Mesenchymal stem cell (in vitro differentiated cells and primary cell): ENCODE measurements at regions not wholly inside any gene's neighbourhood (a gene's known extent, or its start where the extent isn't known, plus 50 kb on each side); places are given as distances from the start of the nearest gene placed in this dataset.

Experiments used
- DNase-seq: peaks from one replicate; pipeline ENCODE4 v3.0.0-alpha.2; 2013
- H2AFZ ChIP-seq: one replicate; pipeline ENCODE4 v1.6.1; 2013; ENCODE audit warnings: low read depth, mild to moderate bottlenecking, control low read depth, inconsistent platforms, low read length, moderate library complexity
- H2AK5ac ChIP-seq: 2 replicates; pipeline ENCODE4 v1.6.1; 2013; ENCODE audit warnings: low read length, moderate library complexity, mild to moderate bottlenecking, inconsistent platforms; ENCODE audit not compliant: severe bottlenecking
- H2BK120ac ChIP-seq: one replicate; pipeline ENCODE4 v1.6.1; 2013; ENCODE audit warnings: low read depth, mild to moderate bottlenecking, inconsistent platforms, low read length, moderate library complexity
- H2BK12ac ChIP-seq, 2 experiments: one replicate each; pipeline ENCODE4 v1.6.1; 2013; ENCODE audit warnings: inconsistent platforms in 2 of 2, low read length in 2 of 2, mild to moderate bottlenecking in 2 of 2, moderate library complexity in 2 of 2, control low read depth in 1 of 2
- H2BK15ac ChIP-seq: one replicate; pipeline ENCODE4 v1.6.1; 2013; ENCODE audit warnings: mild to moderate bottlenecking, low read depth, inconsistent platforms; ENCODE audit not compliant: poor library complexity, severe bottlenecking
- H2BK5ac ChIP-seq: 2 replicates; pipeline ENCODE4 v1.6.1; 2013; ENCODE audit warnings: low read depth, mild to moderate bottlenecking, low read length, control low read depth, inconsistent platforms; ENCODE audit not compliant: poor library complexity, severe bottlenecking
- H3K14ac ChIP-seq, 2 experiments: one replicate each; pipeline ENCODE4 v1.6.1; 2013; ENCODE audit warnings: inconsistent platforms in 2 of 2, low read length in 2 of 2, control low read depth in 1 of 2, mild to moderate bottlenecking in 1 of 2, moderate library complexity in 1 of 2
- H3K18ac ChIP-seq, 2 experiments: one replicate each; pipeline ENCODE4 v1.6.1; 2013; ENCODE audit warnings: inconsistent platforms in 2 of 2, low read length in 2 of 2, control low read depth in 1 of 2, low read depth in 1 of 2, mild to moderate bottlenecking in 1 of 2
- H3K23ac ChIP-seq, 2 experiments: one replicate each; pipeline ENCODE4 v1.6.1; 2013; ENCODE audit warnings: inconsistent platforms in 2 of 2, low read length in 2 of 2, mild to moderate bottlenecking in 2 of 2, moderate library complexity in 2 of 2, control low read depth in 1 of 2
- H3K27ac ChIP-seq: 2 replicates; pipeline ENCODE4 v1.5.1; 2013; ENCODE audit warnings: mild to moderate bottlenecking, moderate library complexity, low read length, control low read depth, inconsistent platforms; ENCODE audit not compliant: poor library complexity, severe bottlenecking
- H3K27me3 ChIP-seq, 2 experiments: 2 replicates each; pipeline versions ENCODE4 v1.6.1 to v1.7.0; 2013; ENCODE audit warnings: low read length in 2 of 2, mild to moderate bottlenecking in 2 of 2, moderate library complexity in 2 of 2, control low read depth in 1 of 2, inconsistent platforms in 1 of 2; ENCODE audit not compliant: control insufficient read depth in 1 of 2, insufficient read depth in 1 of 2
- H3K36me3 ChIP-seq, 2 experiments: 2 replicates each; pipeline versions ENCODE4 v1.6.1 to v1.7.0; 2013; ENCODE audit warnings: low read length in 2 of 2, control low read depth in 1 of 2, inconsistent platforms in 1 of 2, low read depth in 1 of 2, mild to moderate bottlenecking in 1 of 2; ENCODE audit not compliant: insufficient read depth in 2 of 2, control insufficient read depth in 1 of 2
- H3K4ac ChIP-seq, 2 experiments: one replicate each; pipeline ENCODE4 v1.6.1; 2013; ENCODE audit warnings: inconsistent platforms in 2 of 2, low read length in 2 of 2, mild to moderate bottlenecking in 2 of 2, moderate library complexity in 2 of 2, control low read depth in 1 of 2, low read depth in 1 of 2
- H3K4me1 ChIP-seq: 2 replicates; pipeline ENCODE4 v1.6.1; 2013; ENCODE audit warnings: low read depth, low read length, control low read depth; ENCODE audit not compliant: control insufficient read depth, insufficient read depth
- H3K4me2 ChIP-seq: 2 replicates; pipeline ENCODE4 v1.6.1; 2013; ENCODE audit warnings: low read length, mild to moderate bottlenecking, inconsistent platforms; ENCODE audit not compliant: poor library complexity, severe bottlenecking
- H3K4me3 ChIP-seq, 2 experiments: 2 replicates each; pipeline versions ENCODE4 v1.5.1 to v1.7.0; 2013; ENCODE audit warnings: low read length in 2 of 2, mild to moderate bottlenecking in 2 of 2, control low read depth in 1 of 2, low read depth in 1 of 2; ENCODE audit not compliant: insufficient read depth in 1 of 2
- H3K79me1 ChIP-seq: replicated peaks from 2 replicates; pipeline ENCODE4 v1.6.1; 2013; ENCODE audit warnings: mild to moderate bottlenecking, control low read depth, low read length, inconsistent platforms; ENCODE audit not compliant: poor library complexity, severe bottlenecking
- H3K9ac ChIP-seq: 2 replicates; pipeline ENCODE4 v1.7.0; 2013; ENCODE audit warnings: mild to moderate bottlenecking, low read length, moderate library complexity
- H3K9me3 ChIP-seq: 2 replicates; pipeline ENCODE4 v1.7.0; 2013; ENCODE audit warnings: mild to moderate bottlenecking, low read length; ENCODE audit not compliant: control insufficient read depth
- H4K8ac ChIP-seq: one replicate; pipeline ENCODE4 v1.6.1; 2013; ENCODE audit warnings: inconsistent platforms, mild to moderate bottlenecking, low read length, moderate library complexity
- H4K91ac ChIP-seq: one replicate; pipeline ENCODE4 v1.6.1; 2013; ENCODE audit warnings: mild to moderate bottlenecking, low read length, inconsistent platforms
- WGBS: methylation state at CpG from one replicate; pipeline ENCODE4 v1.1.7; 2013; ENCODE audit warnings: mixed read lengths; 5-methylcytosine and 5-hydroxymethylcytosine counted together

- Histone ChIP-seq H3K27ac (no peak overlapping the region), H3K9me3 (no peaks in the 10 kb centered on the region), H3K23ac (no peak overlapping the region), H2BK120ac (no peak overlapping the region), H4K91ac (no peak overlapping the region), H3K14ac (no peak overlapping the region), H3K4me3 (no peak overlapping the region), H3K4me1 (no peaks in the 10 kb centered on the region), H2AK5ac (no peak overlapping the region), H2BK12ac (no peak overlapping the region), H2BK15ac (no peak overlapping the region), H3K27me3 (no peaks in the 10 kb centered on the region), H2AFZ (no peak overlapping the region), H3K36me3 (no peaks in the 10 kb centered on the region), H2BK5ac (no peak overlapping the region), H3K4ac (no peak overlapping the region), H3K4me2 (no peak overlapping the region), H3K79me1 (no peaks in the 10 kb centered on the region), H3K9ac (no peak overlapping the region), H4K8ac (no peak overlapping the region), H3K18ac (no peak overlapping the region)
- 65% methylated on average over 3 of the region's 3 CpGs for WGBS
- DNase-seq: peak; percentile 67
These were observed 105.6 kb upstream of the ZNF521 start for GRCh38 chr18:25457601-25458000.

- Histone ChIP-seq H3K27me3 (no peaks in the 10 kb centered on the region), H2BK12ac (peak overlapping the region in 1 of 2 experiments; percentile 19), H2AFZ (no peak overlapping the region), H3K79me1 (no peaks in the 10 kb centered on the region), H2BK15ac (no peak overlapping the region), H3K9ac (no peak overlapping the region), H2AK5ac (no peak overlapping the region), H3K4me1 (no peaks in the 10 kb centered on the region), H3K9me3 (no peaks in the 10 kb centered on the region), H3K18ac (no peak overlapping the region), H3K4me3 (no peak overlapping the region), H4K8ac (no peak overlapping the region), H3K36me3 (no peaks in the 10 kb centered on the region), H3K27ac (no peak overlapping the region), H3K23ac (no peak overlapping the region), H2BK120ac (no peak overlapping the region), H3K4me2 (no peak overlapping the region), H3K4ac (peak overlapping the region in 1 of 2 experiments; percentile 54), H2BK5ac (no peak overlapping the region), H3K14ac (peak overlapping the region in 1 of 2 experiments; percentile 55), H4K91ac (no peak overlapping the region)
- DNase-seq: no peak
- 89% methylated on average over 4 of the region's 4 CpGs for WGBS
These were observed 105.2 kb upstream of the ZNF521 start for GRCh38 chr18:25457126-25457525.

- Histone ChIP-seq H3K18ac (no peak overlapping the region), H3K79me1 (no peaks in the 10 kb centered on the region), H2BK15ac (no peak overlapping the region), H3K9ac (no peak overlapping the region), H2BK12ac (peak overlapping the region in 1 of 2 experiments; percentile 21), H3K14ac (no peak overlapping the region), H3K4me1 (no peaks in the 10 kb centered on the region), H4K8ac (no peak overlapping the region), H2AK5ac (no peak overlapping the region), H3K36me3 (no peaks in the 10 kb centered on the region), H4K91ac (no peak overlapping the region), H2BK5ac (no peak overlapping the region), H3K4me3 (no peak overlapping the region), H3K23ac (no peak overlapping the region), H3K9me3 (no peaks in the 10 kb centered on the region), H3K4ac (no peak overlapping the region), H3K27me3 (no peaks in the 10 kb centered on the region), H3K4me2 (no peak overlapping the region), H3K27ac (no peak overlapping the region), H2BK120ac (no peak overlapping the region), H2AFZ (no peak overlapping the region)
- whole genome bisulfite sequencing: 89% methylated on average over 15 of the region's 15 CpGs
- DNase-seq: no peak
These were observed 104.5 kb upstream of the ZNF521 start for GRCh38 chr18:25456334-25457010.

GRCh38 chr18:25455646-25456045 is 103.7 kb upstream of the ZNF521 start:
- 100% methylated on average over 1 of the region's 2 CpGs for WGBS
- H3K4me2 ChIP-seq: no peak overlapping the region
- no peak overlapping the region for H2BK120ac ChIP-seq

More at GRCh38 chr18:25455646-25456045, 103.7 kb upstream of the ZNF521 start:
- Histone ChIP-seq H3K4me1 (no peaks in the 10 kb centered on the region), H2BK12ac (no peak overlapping the region), H3K9ac (no peak overlapping the region), H3K4me3 (no peak overlapping the region), H3K9me3 (peaks cover 6% of the 10 kb centered on the region), H3K18ac (no peak overlapping the region), H3K36me3 (no peaks in the 10 kb centered on the region), H4K8ac (no peak overlapping the region), H2AFZ (no peak overlapping the region), H3K79me1 (no peaks in the 10 kb centered on the region), H3K14ac (no peak overlapping the region), H3K4ac (no peak overlapping the region), H2AK5ac (no peak overlapping the region), H3K27me3 (no peaks in the 10 kb centered on the region), H2BK5ac (no peak overlapping the region), H4K91ac (no peak overlapping the region), H3K27ac (no peak overlapping the region), H2BK15ac (no peak overlapping the region), H3K23ac (no peak overlapping the region)
- DNase-seq: no peak
